ENCODE measurements at regions not wholly inside any gene's neighbourhood (a gene's known extent, or its start where the extent isn't known, plus 50 kb on each side); places are given as distances from the start of the nearest gene placed in this dataset.

DNA sequence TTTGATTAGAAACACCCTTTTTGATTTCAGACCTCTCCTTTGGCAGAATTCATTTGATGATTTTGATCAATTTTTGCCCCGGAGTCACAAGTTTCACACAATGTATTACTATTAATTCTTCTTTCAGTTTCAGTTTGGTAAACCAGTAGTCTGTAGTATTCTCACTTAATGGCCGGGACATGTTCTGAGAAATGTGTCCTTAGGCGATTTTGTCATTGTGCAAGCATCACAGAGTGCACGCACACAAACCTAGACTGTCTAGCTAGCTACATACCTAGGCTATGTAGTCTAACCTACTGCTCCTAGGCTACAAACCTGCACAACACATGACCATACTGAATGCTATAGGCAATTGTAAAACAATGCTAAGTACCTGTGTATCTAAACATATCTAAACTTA is 662.5 kb downstream of the IRX1 start:
- TF ChIP-seq, protein P1, sequence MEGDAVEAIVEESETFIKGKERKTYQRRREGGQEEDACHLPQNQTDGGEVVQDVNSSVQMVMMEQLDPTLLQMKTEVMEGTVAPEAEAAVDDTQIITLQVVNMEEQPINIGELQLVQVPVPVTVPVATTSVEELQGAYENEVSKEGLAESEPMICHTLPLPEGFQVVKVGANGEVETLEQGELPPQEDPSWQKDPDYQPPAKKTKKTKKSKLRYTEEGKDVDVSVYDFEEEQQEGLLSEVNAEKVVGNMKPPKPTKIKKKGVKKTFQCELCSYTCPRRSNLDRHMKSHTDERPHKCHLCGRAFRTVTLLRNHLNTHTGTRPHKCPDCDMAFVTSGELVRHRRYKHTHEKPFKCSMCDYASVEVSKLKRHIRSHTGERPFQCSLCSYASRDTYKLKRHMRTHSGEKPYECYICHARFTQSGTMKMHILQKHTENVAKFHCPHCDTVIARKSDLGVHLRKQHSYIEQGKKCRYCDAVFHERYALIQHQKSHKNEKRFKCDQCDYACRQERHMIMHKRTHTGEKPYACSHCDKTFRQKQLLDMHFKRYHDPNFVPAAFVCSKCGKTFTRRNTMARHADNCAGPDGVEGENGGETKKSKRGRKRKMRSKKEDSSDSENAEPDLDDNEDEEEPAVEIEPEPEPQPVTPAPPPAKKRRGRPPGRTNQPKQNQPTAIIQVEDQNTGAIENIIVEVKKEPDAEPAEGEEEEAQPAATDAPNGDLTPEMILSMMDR (IDR thresholded peaks at IDR 0.05) = no peak
- TF ChIP-seq POLR2A (IDR thresholded peaks at IDR 0.05) = no peak
- no peak for ATAC-seq
- H3K36me3 ChIP-seq = no peaks in the 10 kb centered on the region
- WGBS (ENCODE audit: insufficient coverage, low coverage, low lambda C conversion rate, missing lambda C conversion rate) = 76% methylated on average over 4 of the region's 4 CpGs
- H3K4me3 ChIP-seq = no peak overlapping the region
- intact Hi-C loops (cut with DNase I) = no loop called here
- H3K9me3 ChIP-seq = no peaks in the 10 kb centered on the region
- no peak for DNase-seq
- no peaks in the 10 kb centered on the region for H3K27me3 ChIP-seq
- H3K4me1 ChIP-seq = no peaks in the 10 kb centered on the region
- H3K27ac ChIP-seq = no peak overlapping the region

DNA sequence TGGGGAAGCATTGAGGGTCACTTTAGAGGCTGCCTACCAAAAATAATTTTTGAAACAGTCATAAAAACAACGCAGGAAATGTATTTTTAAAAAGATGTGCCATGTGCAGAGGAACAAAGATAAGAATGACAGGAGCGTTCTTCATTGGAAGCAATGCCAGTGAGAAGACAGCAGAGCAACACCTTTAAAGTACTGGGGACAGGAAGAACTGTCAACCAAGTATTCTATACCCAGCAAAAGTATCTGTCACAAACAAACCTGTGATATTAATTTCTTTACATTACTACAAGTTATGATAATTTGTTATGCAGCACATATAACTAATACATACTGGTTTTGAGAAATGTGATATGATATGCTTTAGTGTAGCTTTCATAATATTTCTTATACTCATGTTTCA is 675.6 kb downstream of the IRX1 start:
- ATAC-seq = no peak
- DNase-seq = no peak
- Histone ChIP-seq H3K9me3 (no peaks in the 10 kb centered on the region), H3K4me1 (no peaks in the 10 kb centered on the region), H3K27ac (no peak overlapping the region), H3K36me3 (no peaks in the 10 kb centered on the region), H3K27me3 (no peaks in the 10 kb centered on the region), H3K4me3 (no peak overlapping the region)
- intact Hi-C loops (cut with DNase I) = no loop called here
- TF ChIP-seq POLR2A (IDR thresholded peaks at IDR 0.05) = no peak
- TF ChIP-seq, protein P1 (IDR thresholded peaks at IDR 0.05) = no peak
- WGBS (ENCODE audit: insufficient coverage, low coverage, low lambda C conversion rate, missing lambda C conversion rate) = 60% methylated on average over 2 of the region's 2 CpGs

GRCh38 chr5:4275232-4275631 is 679.6 kb downstream of the IRX1 start:
- H3K36me3 ChIP-seq = no peaks in the 10 kb centered on the region
- H3K4me3 ChIP-seq = no peak overlapping the region
- no peak for DNase-seq
- no peaks in the 10 kb centered on the region for H3K27me3 ChIP-seq
- H3K27ac ChIP-seq = no peak overlapping the region
- no peak for TF ChIP-seq POLR2A (IDR thresholded peaks at IDR 0.05)
- TF ChIP-seq, protein P1 (IDR thresholded peaks at IDR 0.05) = no peak
- H3K4me1 ChIP-seq = no peaks in the 10 kb centered on the region
- intact Hi-C loops (cut with DNase I) = no loop called here
- WGBS (ENCODE audit: insufficient coverage, low coverage, low lambda C conversion rate, missing lambda C conversion rate) = 32% methylated on average over 8 of the region's 8 CpGs
- H3K9me3 ChIP-seq = no peaks in the 10 kb centered on the region
- ATAC-seq = no peak

DNA sequence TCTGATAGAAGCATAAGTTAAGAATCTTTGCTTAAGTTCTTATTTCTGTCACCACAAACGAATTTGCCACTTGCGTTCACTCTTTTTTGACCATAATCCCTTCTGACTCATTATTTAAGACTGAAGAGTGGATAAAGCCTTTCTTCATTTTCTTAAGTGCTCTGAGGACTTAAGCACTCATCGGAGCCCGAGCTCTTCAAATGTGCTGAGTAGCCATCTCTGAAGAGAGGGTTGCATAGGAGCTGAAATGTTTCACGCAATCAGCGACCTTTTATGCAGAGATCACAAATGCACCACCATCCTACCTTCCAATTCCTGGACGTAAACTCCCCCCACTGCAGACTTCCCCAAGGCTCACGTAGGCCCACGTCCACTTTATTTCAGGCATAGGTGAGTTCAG is 699.2 kb downstream of the IRX1 start:
- no peak for TF ChIP-seq POLR2A (IDR thresholded peaks at IDR 0.05)
- TF ChIP-seq, protein P1 (IDR thresholded peaks at IDR 0.05) = no peak
- ATAC-seq (no peak), DNase-seq (no peak)
- H3K4me1 ChIP-seq = no peaks in the 10 kb centered on the region
- no peaks in the 10 kb centered on the region for H3K9me3 ChIP-seq
- no peaks in the 10 kb centered on the region for H3K36me3 ChIP-seq
- intact Hi-C loops (cut with DNase I) = no loop called here
- no peaks in the 10 kb centered on the region for H3K27me3 ChIP-seq
- 56% methylated on average over 9 of the region's 9 CpGs for WGBS (ENCODE audit: insufficient coverage, low coverage, low lambda C conversion rate, missing lambda C conversion rate)
- H3K27ac ChIP-seq = no peak overlapping the region
- no peak overlapping the region for H3K4me3 ChIP-seq
